ENCODE measurements at regions not wholly inside any gene's neighbourhood (a gene's known extent, or its start where the extent isn't known, plus 50 kb on each side); places are given as distances from the start of the nearest gene placed in this dataset.
A peak's percentile ranks its signal among the peaks of the same experiment; 100 is the strongest.

GRCh38 chr15:87805117-87805820 is 451.3 kb downstream of the NTRK3 start:
- DNase-seq (ENCODE audit: low spot score in 2 of 2) (no peak), FAIRE-seq (no peak)

DNA sequence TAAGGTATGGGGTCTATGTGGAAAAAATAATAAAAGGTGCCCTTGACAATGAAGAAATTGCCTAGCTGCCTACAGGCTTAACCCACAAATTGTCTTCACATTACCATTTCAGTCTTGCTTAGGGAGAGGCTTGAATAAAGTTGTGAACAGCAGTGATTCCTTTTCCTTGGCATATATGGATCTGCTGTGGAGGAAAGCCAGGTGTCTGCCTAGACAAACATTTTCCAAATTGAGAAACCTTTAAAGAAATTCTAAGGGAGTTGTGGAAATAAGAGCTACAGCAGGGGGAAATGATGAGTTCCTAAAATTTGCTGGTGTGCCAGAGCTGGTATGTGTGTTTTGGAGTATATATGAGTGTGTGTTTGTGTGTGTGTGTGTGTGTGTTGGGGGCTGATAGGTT is 452.1 kb downstream of the NTRK3 start:
- no peak for DNase-seq (ENCODE audit: low spot score in 2 of 2)
- no peak for FAIRE-seq

DNA sequence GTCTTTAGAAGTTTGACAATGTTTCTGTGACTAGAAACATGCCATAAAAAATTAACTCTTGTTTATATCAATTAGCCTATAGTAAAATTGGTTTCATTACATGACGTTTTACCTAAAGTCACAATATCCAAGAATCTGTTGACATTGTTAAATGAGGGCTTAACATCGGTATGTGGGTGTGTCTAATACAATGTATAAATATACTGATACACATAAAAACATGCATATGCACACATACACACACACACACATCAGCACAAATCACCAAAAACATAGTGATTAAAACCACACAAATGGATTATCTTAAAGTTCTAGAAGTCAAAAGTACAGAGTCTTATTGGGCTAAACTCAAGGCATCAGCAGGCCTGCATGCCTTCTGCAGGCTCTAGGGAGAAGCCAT is 456.7 kb downstream of the NTRK3 start:
- FAIRE-seq = no peak
- no peak for DNase-seq (ENCODE audit: low spot score in 2 of 2)

- no peak for FAIRE-seq
- no peak for DNase-seq (ENCODE audit: low spot score in 2 of 2)
These were observed 457.1 kb downstream of the NTRK3 start for GRCh38 chr15:87799428-87799827.

DNA sequence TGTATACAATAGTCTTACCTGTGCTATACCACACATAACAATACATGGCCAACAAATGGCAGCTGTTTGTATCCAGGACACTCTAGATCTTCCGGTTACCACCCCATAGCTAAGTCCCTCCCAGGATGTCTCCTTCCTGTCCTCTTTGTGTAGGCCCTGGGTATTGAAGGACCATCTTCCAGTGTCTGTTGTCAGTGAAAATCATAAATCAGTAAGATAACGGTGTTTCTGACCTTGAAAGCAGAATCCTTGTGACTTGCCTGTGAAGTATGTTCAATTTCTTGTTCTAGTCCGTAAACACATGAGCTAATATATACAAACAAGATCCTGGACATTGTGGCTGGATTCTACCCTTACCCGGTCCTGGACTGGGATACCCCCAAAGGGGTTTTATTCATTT is 462.8 kb downstream of the NTRK3 start:
- DNase-seq (ENCODE audit: low spot score in 2 of 2) (no peak), FAIRE-seq (no peak)

DNA sequence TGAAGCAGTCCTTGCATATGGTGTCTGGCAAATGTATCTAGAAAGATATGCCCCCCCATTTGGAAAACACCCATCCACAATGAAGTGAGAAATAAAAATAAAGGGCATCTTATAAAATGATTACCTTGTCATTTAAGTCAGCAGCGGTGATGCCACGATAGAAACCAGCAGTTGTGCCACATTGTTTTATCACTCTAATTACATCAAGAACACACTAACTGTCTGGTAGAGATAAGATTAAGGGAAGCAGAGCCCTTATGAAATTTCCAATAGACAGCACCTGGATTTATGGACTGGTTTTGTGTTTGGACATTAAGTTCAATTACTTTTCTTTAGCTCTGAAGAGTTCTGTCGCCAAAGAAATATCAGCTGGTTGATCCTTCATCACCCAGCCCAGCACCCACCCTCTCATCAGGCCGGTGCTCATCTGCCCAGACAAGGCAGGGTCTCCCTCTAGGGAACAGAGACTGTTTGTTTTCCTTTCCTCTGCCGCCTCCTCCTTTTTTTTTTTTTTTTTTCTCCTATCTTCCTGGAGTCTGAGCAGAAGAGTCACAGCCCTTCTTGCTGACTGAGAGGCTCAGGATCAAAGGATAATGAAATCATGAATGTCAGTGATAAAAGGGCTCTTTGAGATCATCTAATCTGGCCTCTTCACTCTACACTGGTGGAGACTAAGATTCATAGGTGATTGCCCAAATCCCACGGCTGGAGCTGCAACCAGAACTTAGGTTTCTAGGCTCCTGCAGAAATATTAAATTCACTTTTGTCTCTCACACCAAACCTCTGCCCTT is 464.1 kb downstream of the NTRK3 start:
- FAIRE-seq (no peak), DNase-seq (ENCODE audit: low spot score in 2 of 2) (no peak)

- FAIRE-seq (no peak), DNase-seq (ENCODE audit: low spot score in 2 of 2) (no peak)
These were observed 474.4 kb downstream of the NTRK3 start for GRCh38 chr15:87781959-87782625.

DNA sequence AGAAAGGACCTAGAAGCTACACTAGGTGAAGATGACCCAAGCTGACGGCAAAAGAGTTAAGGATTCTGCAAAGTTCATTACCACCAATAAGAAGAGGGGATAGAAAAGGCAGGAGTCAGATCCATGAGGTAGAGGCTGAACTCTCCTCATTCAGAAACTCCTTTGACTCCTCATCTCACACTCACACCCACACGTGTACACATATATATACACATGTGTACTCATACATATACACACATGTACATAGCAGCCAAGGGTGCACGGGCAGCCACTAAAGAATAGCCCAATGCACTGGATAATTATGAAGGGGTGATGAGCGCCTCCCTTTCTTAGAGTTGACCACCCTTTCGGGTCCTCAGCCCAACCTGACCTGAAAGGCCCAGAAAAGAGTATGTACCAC is 476.8 kb downstream of the NTRK3 start:
- FAIRE-seq (no peak), DNase-seq (ENCODE audit: low spot score in 2 of 2) (no peak)

DNA sequence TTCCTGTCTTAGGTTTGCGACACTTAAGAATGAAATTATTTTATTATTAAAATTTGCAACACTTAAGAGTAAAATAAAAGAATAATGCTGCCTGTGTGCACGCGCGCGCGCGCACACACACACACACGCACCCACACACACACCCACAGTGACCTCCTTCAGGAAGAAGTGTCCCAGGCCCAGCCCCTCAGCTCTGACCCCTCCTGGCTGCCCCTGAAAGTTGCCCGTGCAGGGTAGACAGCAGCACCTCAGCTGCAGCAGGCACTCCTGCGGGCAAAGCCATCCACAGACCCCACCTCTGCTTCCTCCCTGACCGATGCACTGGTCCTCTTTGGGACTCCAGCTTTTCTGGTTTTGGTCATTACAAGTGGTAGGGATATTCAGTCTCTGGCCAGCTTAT is 478.2 kb downstream of the NTRK3 start:
- FAIRE-seq = no peak
- DNase-seq (ENCODE audit: low spot score in 2 of 2) = no peak

DNA sequence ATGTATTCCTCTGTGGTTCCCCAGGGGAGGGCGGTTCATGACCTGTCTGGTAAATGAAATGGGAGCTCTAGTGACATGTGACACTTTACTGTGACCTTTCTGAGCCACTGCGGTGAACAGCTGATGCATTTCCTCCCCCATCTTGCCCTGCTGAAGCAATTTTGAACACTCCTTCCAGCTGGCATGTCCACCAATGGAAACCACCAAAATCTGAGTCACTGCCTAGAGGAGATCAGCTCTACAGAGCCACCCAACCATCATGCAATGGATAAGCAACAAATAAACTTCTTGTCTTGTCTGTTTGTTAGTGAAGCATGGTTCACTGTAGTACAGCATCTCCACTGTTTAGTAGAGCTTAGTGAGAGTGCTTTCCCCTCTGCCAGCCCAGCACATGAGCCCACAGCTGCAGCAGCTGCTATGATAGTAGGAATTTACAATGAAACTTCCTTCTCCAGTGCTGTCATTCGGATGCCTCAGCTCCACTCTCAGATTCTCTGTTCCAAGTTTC is 479.4 kb downstream of the NTRK3 start:
- DNase-seq (ENCODE audit: low spot score in 2 of 2) = peak; percentile 8 to 15
- FAIRE-seq = no peak

DNA sequence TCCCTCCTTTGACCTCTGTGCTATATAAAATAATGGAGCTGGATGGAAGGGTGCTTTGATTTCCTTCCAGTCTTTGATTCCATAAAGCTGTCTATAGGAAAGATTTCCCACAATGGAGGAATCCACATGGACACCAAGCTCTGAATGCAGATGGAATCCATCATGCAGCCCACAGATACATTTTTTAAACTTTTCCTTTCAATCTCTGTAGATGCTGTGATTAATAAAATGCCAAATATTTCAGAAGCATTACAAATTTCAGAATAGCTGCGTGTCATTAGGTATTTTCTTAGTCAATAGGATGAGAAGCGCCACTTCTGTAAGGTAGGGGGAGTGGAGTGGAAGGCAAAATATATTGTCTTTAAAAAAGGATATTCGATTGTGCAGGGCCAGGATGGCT is 489.0 kb downstream of the NTRK3 start:
- no peak for FAIRE-seq

GRCh38 chr15:87764461-87765240 is 491.9 kb downstream of the NTRK3 start:
- DNase-seq (ENCODE audit: low spot score in 2 of 2) (no peak), FAIRE-seq (no peak)

More for the DNA sequence above, 489.0 kb downstream of the NTRK3 start:
- DNase-seq (ENCODE audit: low spot score in 2 of 2) = no peak

- DNase-seq (ENCODE audit: low spot score in 2 of 2) (no peak), FAIRE-seq (no peak)
These were observed 492.7 kb downstream of the NTRK3 start for GRCh38 chr15:87763837-87764236.

DNA sequence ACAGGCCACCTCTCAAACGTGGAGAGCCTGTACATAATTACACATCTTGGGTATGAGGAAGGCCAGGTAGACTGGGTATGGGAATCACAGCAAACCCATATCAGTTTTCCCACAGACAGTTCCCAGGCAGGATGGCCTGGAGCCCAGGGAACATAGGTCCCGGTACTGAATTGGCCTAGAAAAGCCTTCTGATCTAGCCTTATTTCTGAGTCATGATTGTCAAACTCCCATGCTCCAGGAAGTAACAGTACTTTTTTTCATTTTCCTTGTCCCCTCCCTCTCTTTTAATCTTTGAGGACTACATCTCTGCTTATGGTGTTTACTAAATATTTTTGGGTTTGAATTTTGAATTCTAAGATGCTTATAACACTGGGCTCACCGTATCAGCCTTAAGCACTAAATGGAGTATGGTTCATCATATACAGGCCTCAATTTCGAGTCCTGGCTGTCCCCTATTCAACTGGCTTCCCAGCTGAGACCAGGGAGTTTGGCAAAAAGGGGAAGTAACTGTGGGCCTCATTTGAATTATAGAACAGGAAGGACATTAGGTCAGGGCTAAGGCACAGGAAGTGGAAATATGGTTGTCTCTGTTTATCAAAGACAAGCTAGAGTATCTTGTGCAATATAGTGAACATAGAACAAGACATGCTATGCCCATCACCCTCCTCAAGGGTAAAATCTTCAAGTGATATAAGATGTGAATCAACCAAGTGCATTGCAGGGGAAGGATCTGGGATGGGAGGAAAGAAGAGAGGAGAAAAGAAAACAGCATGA is 494.6 kb downstream of the NTRK3 start:
- no peak for FAIRE-seq
- no peak for DNase-seq (ENCODE audit: low spot score in 2 of 2)

GRCh38 chr15:87760547-87761314 is 495.8 kb downstream of the NTRK3 start:
- DNase-seq (ENCODE audit: low spot score in 2 of 2) = no peak
- FAIRE-seq = no peak

DNA sequence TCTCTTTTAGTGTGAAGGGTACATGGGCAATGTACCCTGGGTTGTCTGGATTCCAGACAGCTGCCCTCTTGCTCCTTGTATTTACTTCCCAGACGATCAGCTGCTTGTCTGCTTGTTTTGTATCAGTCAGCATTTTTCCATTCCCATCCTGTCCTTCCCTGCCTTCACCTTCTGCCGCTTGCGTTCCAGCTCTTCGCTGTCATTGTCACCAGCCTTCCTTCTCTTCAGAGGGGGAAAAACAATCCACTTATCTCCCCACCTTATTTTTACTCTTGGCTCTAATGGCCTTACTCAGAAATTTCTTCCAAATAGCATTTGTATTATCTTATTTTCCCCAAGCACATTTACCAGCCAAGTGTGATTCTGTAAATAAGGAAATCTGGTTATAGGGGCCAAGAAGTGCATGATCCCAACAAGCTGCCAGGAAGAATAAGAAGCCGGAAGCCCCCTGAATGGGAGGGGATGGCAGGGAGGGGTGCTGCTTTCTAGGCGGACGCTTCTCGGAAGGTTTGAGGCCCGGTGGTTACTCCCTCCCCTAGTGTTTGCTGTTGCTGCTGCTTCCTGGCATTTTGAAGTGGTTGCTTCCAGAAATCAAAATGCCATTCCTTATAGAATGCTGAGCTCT is 497.6 kb downstream of the NTRK3 start:
- DNase-seq (ENCODE audit: low spot score in 2 of 2) (no peak), FAIRE-seq (no peak)

GRCh38 chr15:87757084-87757483 is 499.5 kb downstream of the NTRK3 start:
- FAIRE-seq (no peak), DNase-seq (ENCODE audit: low spot score in 2 of 2) (no peak)

GRCh38 chr15:87756072-87756471 is 500.5 kb downstream of the NTRK3 start:
- no peak for FAIRE-seq
- no peak for DNase-seq (ENCODE audit: low spot score in 2 of 2)

DNA sequence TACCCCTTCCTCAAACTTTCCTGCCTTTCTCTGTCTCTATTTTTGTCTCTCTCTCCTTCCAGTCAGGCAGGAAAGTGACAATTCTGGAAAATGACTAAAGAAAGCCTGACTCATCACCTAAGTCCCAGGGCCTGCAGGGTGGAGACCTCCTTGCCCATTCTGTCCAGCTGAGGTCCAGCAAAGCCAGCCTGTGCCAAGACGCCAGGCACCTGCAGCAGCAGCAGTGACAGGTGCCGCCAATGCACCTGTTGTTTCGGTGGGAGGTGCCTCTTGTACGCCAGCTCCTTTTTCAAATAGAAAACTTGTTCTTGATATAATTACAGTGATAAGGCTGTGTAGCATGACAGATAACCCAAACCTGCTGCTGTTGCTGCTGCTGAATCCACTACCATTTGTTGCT is 501.3 kb downstream of the NTRK3 start:
- no peak for DNase-seq (ENCODE audit: low spot score in 2 of 2)
- FAIRE-seq = no peak
